ENCODE measurements at regions not wholly inside any gene's neighbourhood (a gene's known extent, or its start where the extent isn't known, plus 50 kb on each side); places are given as distances from the start of the nearest gene placed in this dataset.

DNA sequence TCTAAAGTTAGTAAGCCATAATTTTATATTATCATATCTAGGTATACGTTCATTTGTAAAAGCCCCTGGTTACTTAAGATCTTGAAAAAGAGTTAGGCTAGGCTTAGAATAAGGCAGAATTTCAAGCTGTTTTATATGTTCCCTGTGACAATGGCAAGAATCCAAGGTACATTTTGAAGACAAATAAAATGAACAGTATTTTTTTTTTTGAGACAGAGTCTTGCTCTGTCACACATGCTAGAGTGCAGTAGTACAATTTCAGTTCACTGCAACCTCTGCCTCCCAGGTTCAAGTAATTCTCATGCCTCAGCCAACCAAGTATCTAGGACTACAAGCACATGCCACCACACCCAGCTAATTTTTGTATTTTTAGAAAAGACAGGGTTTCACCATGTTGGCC is 139.2 kb downstream of the DUSP6 start:
- Histone ChIP-seq H2AFZ (ENCODE audit: low read length) (no peak overlapping the region), H3K4me2 (ENCODE audit: low read depth, low read length) (no peak overlapping the region), H3K27ac (ENCODE audit: low read length) (no peak overlapping the region)

DNA sequence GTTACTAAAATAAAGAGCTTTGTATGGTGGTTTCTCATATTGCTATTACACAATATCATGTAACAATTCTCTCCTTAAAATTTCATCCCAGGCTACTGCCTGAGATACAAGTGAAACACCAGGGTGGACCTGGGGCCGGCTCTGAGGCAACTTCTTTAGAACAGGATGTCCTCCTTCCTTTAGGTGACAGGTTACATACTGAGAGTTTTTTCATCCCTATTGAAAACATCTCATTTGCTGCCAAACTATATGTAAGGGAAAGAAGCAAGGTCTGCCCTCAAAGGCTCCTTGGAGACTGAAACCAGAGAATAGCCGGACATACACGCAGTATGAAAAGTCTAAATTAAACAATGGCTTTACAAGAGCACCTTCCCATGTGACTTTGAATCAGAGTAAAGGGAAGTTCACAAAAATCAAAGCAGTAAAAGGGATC is 139.9 kb downstream of the DUSP6 start:
- Histone ChIP-seq H3K27ac (ENCODE audit: low read length) (no peak overlapping the region), H3K36me3 (replicated peaks; ENCODE audit: insufficient read depth, low read length) (no peaks in the 10 kb centered on the region), H3K4me1 (ENCODE audit: low read length) (no peaks in the 10 kb centered on the region), H3K4me3 (ENCODE audit: low read length) (no peak overlapping the region), H2AFZ (ENCODE audit: low read length) (no peak overlapping the region), H3K9ac (ENCODE audit: low read length) (no peak overlapping the region), H4K20me1 (ENCODE audit: insufficient read depth, low read length) (no peaks in the 10 kb centered on the region), H3K9me2 (replicated peaks; ENCODE audit: insufficient read depth, low read length) (no peaks in the 10 kb centered on the region), H3K79me2 (ENCODE audit: low read length) (no peaks in the 10 kb centered on the region), H3F3A (ENCODE audit: insufficient read depth, low read length) (no peaks in the 10 kb centered on the region), H3K4me2 (ENCODE audit: low read depth, low read length) (no peak overlapping the region), H3K9me3 (replicated peaks; ENCODE audit: insufficient read depth, low read length) (no peaks in the 10 kb centered on the region), H3K27me3 (replicated peaks; ENCODE audit: insufficient read depth, low read length) (no peaks in the 10 kb centered on the region)
- no peak for DNase-seq
- TF ChIP-seq EZH2 (optimal IDR thresholded peaks at IDR 0.05; ENCODE audit: low read depth, low read length) (no peak), CTCF (IDR thresholded peaks at IDR 0.05; ENCODE audit: low read length) (no peak), EZH2phosphoT487 (IDR thresholded peaks at IDR 0.05; ENCODE audit: low read length) (no peak)

More for the DNA sequence above, 139.2 kb downstream of the DUSP6 start:
- H3F3A ChIP-seq (ENCODE audit: insufficient read depth, low read length): no peaks in the 10 kb centered on the region
- no peaks in the 10 kb centered on the region for H3K9me2 ChIP-seq (replicated peaks; ENCODE audit: insufficient read depth, low read length)
- no peak overlapping the region for H3K4me3 ChIP-seq (ENCODE audit: low read length)
- no peaks in the 10 kb centered on the region for H3K4me1 ChIP-seq (ENCODE audit: low read length)
- H4K20me1 ChIP-seq (ENCODE audit: insufficient read depth, low read length): no peaks in the 10 kb centered on the region
- no peak for TF ChIP-seq EZH2phosphoT487 (IDR thresholded peaks at IDR 0.05; ENCODE audit: low read length)
- TF ChIP-seq EZH2 (optimal IDR thresholded peaks at IDR 0.05; ENCODE audit: low read depth, low read length): no peak
- no peak for TF ChIP-seq CTCF (IDR thresholded peaks at IDR 0.05; ENCODE audit: low read length)
- no peak overlapping the region for H3K9ac ChIP-seq (ENCODE audit: low read length)
- H3K36me3 ChIP-seq (replicated peaks; ENCODE audit: insufficient read depth, low read length): no peaks in the 10 kb centered on the region
- no peaks in the 10 kb centered on the region for H3K9me3 ChIP-seq (replicated peaks; ENCODE audit: insufficient read depth, low read length)
- H3K79me2 ChIP-seq (ENCODE audit: low read length): no peaks in the 10 kb centered on the region
- no peak for DNase-seq
- no peaks in the 10 kb centered on the region for H3K27me3 ChIP-seq (replicated peaks; ENCODE audit: insufficient read depth, low read length)

DNA sequence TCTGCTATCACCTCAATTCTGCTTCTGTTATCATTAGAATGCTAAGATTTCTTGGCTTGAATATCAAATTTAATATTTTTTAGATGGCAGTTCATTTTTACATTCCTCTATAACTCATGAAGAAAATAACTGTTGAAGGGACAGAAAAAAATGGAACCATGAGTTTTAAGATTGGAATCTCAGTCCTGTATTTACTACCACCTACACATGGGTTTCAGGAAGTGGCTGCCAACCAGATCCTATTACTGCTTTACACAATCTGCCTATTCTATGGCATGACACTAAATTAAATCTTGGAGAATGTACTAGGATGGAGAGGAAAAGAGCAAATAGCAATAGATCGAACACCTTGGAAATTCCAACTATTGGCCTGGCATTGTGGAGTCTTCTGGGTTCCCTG is 140.8 kb downstream of the DUSP6 start:
- Histone ChIP-seq H3K4me1 (ENCODE audit: low read length) (no peaks in the 10 kb centered on the region), H3K4me3 (ENCODE audit: low read length) (no peak overlapping the region), H3F3A (ENCODE audit: insufficient read depth, low read length) (no peaks in the 10 kb centered on the region), H2AFZ (ENCODE audit: low read length) (no peak overlapping the region), H3K9me3 (replicated peaks; ENCODE audit: insufficient read depth, low read length) (no peaks in the 10 kb centered on the region), H3K27me3 (replicated peaks; ENCODE audit: insufficient read depth, low read length) (no peaks in the 10 kb centered on the region), H4K20me1 (ENCODE audit: insufficient read depth, low read length) (no peaks in the 10 kb centered on the region), H3K9me2 (replicated peaks; ENCODE audit: insufficient read depth, low read length) (no peaks in the 10 kb centered on the region), H3K4me2 (ENCODE audit: low read depth, low read length) (no peak overlapping the region), H3K9ac (ENCODE audit: low read length) (no peak overlapping the region), H3K36me3 (replicated peaks; ENCODE audit: insufficient read depth, low read length) (no peaks in the 10 kb centered on the region), H3K79me2 (ENCODE audit: low read length) (no peaks in the 10 kb centered on the region), H3K27ac (ENCODE audit: low read length) (no peak overlapping the region)
- DNase-seq: no peak
- TF ChIP-seq EZH2phosphoT487 (IDR thresholded peaks at IDR 0.05; ENCODE audit: low read length): no peak
- TF ChIP-seq EZH2 (optimal IDR thresholded peaks at IDR 0.05; ENCODE audit: low read depth, low read length): no peak
- TF ChIP-seq CTCF (IDR thresholded peaks at IDR 0.05; ENCODE audit: low read length): no peak

Data from MM.1S (cell line).